H9 (cell line): ENCODE measurements at regions not wholly inside any gene's neighbourhood (a gene's known extent, or its start where the extent isn't known, plus 50 kb on each side); places are given as distances from the start of the nearest gene placed in this dataset.
A peak's percentile ranks its signal among the peaks of the same experiment; 100 is the strongest.

ENCODE experiments used
- DNase-seq: peaks from one replicate; pipeline ENCODE4 v3.0.0-alpha.2; 2017
- H2AFZ ChIP-seq: one replicate; pipeline ENCODE4 v1.6.1; 2013; ENCODE audit warnings: mild to moderate bottlenecking, low read length, control low read depth, moderate library complexity
- H2AK5ac ChIP-seq: 2 replicates; pipeline ENCODE4 v1.6.1; 2013; ENCODE audit warnings: low read length, control low read depth, mixed read lengths; ENCODE audit not compliant: insufficient read length
- H2BK120ac ChIP-seq: one replicate; pipeline ENCODE4 v1.6.1; 2013; ENCODE audit warnings: low read depth, mild to moderate bottlenecking, low read length, control low read depth, inconsistent platforms; ENCODE audit not compliant: poor library complexity, severe bottlenecking
- H2BK12ac ChIP-seq: 2 replicates; pipeline ENCODE4 v1.6.1; 2013; ENCODE audit warnings: low read length, control low read depth, mixed read lengths, low read depth; ENCODE audit not compliant: insufficient read length
- H2BK15ac ChIP-seq: 2 replicates; pipeline ENCODE4 v1.6.1; 2013; ENCODE audit warnings: low read depth, low read length, control low read depth
- H2BK20ac ChIP-seq: one replicate; pipeline ENCODE4 v1.6.1; 2013; ENCODE audit warnings: low read depth, mild to moderate bottlenecking, low read length, control low read depth, inconsistent platforms; ENCODE audit not compliant: poor library complexity, severe bottlenecking
- H2BK5ac ChIP-seq: 2 replicates; pipeline ENCODE4 v1.6.1; 2013; ENCODE audit warnings: low read length, control low read depth, mixed read lengths; ENCODE audit not compliant: insufficient read length
- H3K14ac ChIP-seq: 2 replicates; pipeline ENCODE4 v1.6.1; 2013; ENCODE audit warnings: low read length, control low read depth; ENCODE audit not compliant: insufficient read depth
- H3K18ac ChIP-seq: 2 replicates; pipeline ENCODE4 v1.6.1; 2013; ENCODE audit warnings: low read depth, mild to moderate bottlenecking, mixed read lengths, low read length, control low read depth; ENCODE audit not compliant: insufficient read length
- H3K23ac ChIP-seq: 2 replicates; pipeline ENCODE4 v1.6.1; 2013; ENCODE audit warnings: low read length, control low read depth, mixed read lengths, low read depth; ENCODE audit not compliant: insufficient read length
- H3K23me2 ChIP-seq: 2 replicates; pipeline ENCODE4 v1.6.1; 2013; ENCODE audit warnings: low read depth, mild to moderate bottlenecking, mixed read lengths, low read length, control low read depth; ENCODE audit not compliant: insufficient read length, poor library complexity, severe bottlenecking
- H3K27ac ChIP-seq: 2 replicates; pipeline ENCODE4 v1.5.1; 2013; ENCODE audit warnings: low read length, control low read depth, mixed read lengths, low read depth; ENCODE audit not compliant: insufficient read length
- H3K27me3 ChIP-seq: 2 replicates; pipeline ENCODE4 v1.6.1; 2013; ENCODE audit warnings: low read length, control low read depth, inconsistent platforms; ENCODE audit not compliant: insufficient read depth
- H3K4ac ChIP-seq: 2 replicates; pipeline ENCODE4 v1.6.1; 2013; ENCODE audit warnings: low read depth, mild to moderate bottlenecking, control low read depth, inconsistent platforms, low read length, moderate library complexity
- H3K4me1 ChIP-seq: 2 replicates; pipeline ENCODE4 v1.6.1; 2013; ENCODE audit warnings: low read length, control low read depth, inconsistent platforms; ENCODE audit not compliant: insufficient read depth
- H3K4me2 ChIP-seq: 2 replicates; pipeline ENCODE4 v1.6.1; 2013; ENCODE audit warnings: low read length, control low read depth, mixed read lengths; ENCODE audit not compliant: insufficient read length, insufficient read depth
- H3K56ac ChIP-seq: 2 replicates; pipeline ENCODE4 v1.6.1; 2013; ENCODE audit warnings: low read depth, mild to moderate bottlenecking, mixed read lengths, low read length, control low read depth; ENCODE audit not compliant: insufficient read length
- H3K79me1 ChIP-seq: 2 replicates; pipeline ENCODE4 v1.6.1; 2013; ENCODE audit warnings: low read depth, mild to moderate bottlenecking, moderate library complexity, low read length, control low read depth, inconsistent platforms; ENCODE audit not compliant: insufficient read depth, poor library complexity, severe bottlenecking
- H3K79me2 ChIP-seq: 2 replicates; pipeline ENCODE4 v1.6.1; 2013; ENCODE audit warnings: low read length, control low read depth, inconsistent platforms; ENCODE audit not compliant: insufficient read depth
- H3K9ac ChIP-seq: 2 replicates; pipeline ENCODE4 v1.6.1; 2013; ENCODE audit warnings: low read length, control low read depth, mixed read lengths; ENCODE audit not compliant: insufficient read length; ENCODE audit errors: extremely low read depth
- H3K9me3 ChIP-seq: one replicate; pipeline ENCODE4 v1.6.1; 2013; ENCODE audit warnings: low read depth, low read length, inconsistent platforms; ENCODE audit not compliant: control insufficient read depth
- H3T11ph ChIP-seq: one replicate; pipeline ENCODE4 v1.6.1; 2013; ENCODE audit warnings: mild to moderate bottlenecking, low read length, control low read depth, inconsistent platforms
- H4K20me1 ChIP-seq: one replicate; pipeline ENCODE4 v1.6.1; 2013; ENCODE audit not compliant: control insufficient read depth, insufficient read length, insufficient read depth
- H4K5ac ChIP-seq: 2 replicates; pipeline ENCODE4 v1.6.1; 2013; ENCODE audit warnings: low read depth, mild to moderate bottlenecking, mixed read lengths, low read length, control low read depth; ENCODE audit not compliant: insufficient read length
- H4K8ac ChIP-seq: replicated peaks from 2 replicates; pipeline ENCODE4 v1.6.1; 2013; ENCODE audit warnings: low read length, control low read depth, mixed read lengths, low read depth; ENCODE audit not compliant: insufficient read length
- H4K91ac ChIP-seq: 2 replicates; pipeline ENCODE4 v1.6.1; 2013; ENCODE audit warnings: low read depth, mild to moderate bottlenecking, moderate library complexity, mixed read lengths, low read length, control low read depth; ENCODE audit not compliant: insufficient read length
- H3K27ac Mint-ChIP-seq, 3 experiments: 2 replicates in 2 of 3; 3 replicates in 1 of 3; pipeline ENCODE4 v1.8.0; 2020 to 2021; ENCODE audit warnings: mixed read lengths in 3 of 3, mild to moderate bottlenecking in 1 of 3, moderate library complexity in 1 of 3
- H3K27me3 Mint-ChIP-seq: 2 replicates; pipeline ENCODE4 v1.8.0; 2021; ENCODE audit warnings: low read depth, mild to moderate bottlenecking, moderate library complexity, mixed read lengths
- H3K36me3 Mint-ChIP-seq, 3 experiments: 2 replicates in 2 of 3; 3 replicates in 1 of 3; pipeline ENCODE4 v1.8.0; 2020 to 2021; ENCODE audit warnings: low read depth in 3 of 3, mixed read lengths in 3 of 3; ENCODE audit not compliant: insufficient read depth in 1 of 3
- H3K4me1 Mint-ChIP-seq, 2 experiments: 2 replicates each; pipeline ENCODE4 v1.8.0; 2020; ENCODE audit warnings: mixed read lengths in 2 of 2
- H3K4me3 Mint-ChIP-seq, 2 experiments: 2 replicates in 1 of 2; 3 replicates in 1 of 2; pipeline ENCODE4 v1.8.0; 2020 to 2021; ENCODE audit warnings: mild to moderate bottlenecking in 2 of 2, mixed read lengths in 2 of 2, moderate library complexity in 1 of 2
- H3K9me3 Mint-ChIP-seq, 2 experiments: 2 replicates in 1 of 2; 3 replicates in 1 of 2; pipeline ENCODE4 v1.8.0; 2020; ENCODE audit warnings: mild to moderate bottlenecking in 2 of 2, mixed read lengths in 2 of 2, moderate library complexity in 1 of 2
- CTCF ChIP-seq: fragments of 200-600 bp; sonication (generic); conservative IDR thresholded peaks from 3 replicates; pipeline ENCODE4 v1.8.0; 2021; ENCODE audit warnings: antibody characterized with exemption, mild to moderate bottlenecking
- WGBS: extraction: QIAGEN DNeasy Blood & Tissue Kit; methylation state at CpG from one replicate; pipeline ENCODE4 v1.1.7; 2013; ENCODE audit warnings: missing lambda C conversion rate, low lambda C conversion rate, mixed read lengths; ENCODE audit not compliant: insufficient read length; ENCODE audit errors: extremely low coverage; 5-methylcytosine and 5-hydroxymethylcytosine counted together

- Mint-ChIP-seq H3K27ac (peak overlapping the region in 1 of 3 experiments; percentile 30; a peak in 1 of 7 replicates), H3K4me1 (peaks cover 10 to 21% of the 10 kb centered on the region in 2 experiments), H3K9me3 (no peaks in the 10 kb centered on the region), H3K4me3 (no peak overlapping the region), H3K27me3 (no peaks in the 10 kb centered on the region), H3K36me3 (no peaks in the 10 kb centered on the region)
- H4K8ac ChIP-seq, result no peak overlapping the region
- TF ChIP-seq CTCF, result no peak
- H3T11ph ChIP-seq, result no peak overlapping the region
- H3K4me2 ChIP-seq, result no peak overlapping the region
- no peaks in the 10 kb centered on the region for H3K79me1 ChIP-seq
- WGBS, result no CpG with 5 or more reads among the region's 5 CpGs
- no peak overlapping the region for H2BK5ac ChIP-seq
- H2AK5ac ChIP-seq, result no peak overlapping the region
- no peak overlapping the region for H3K56ac ChIP-seq
- H3K79me2 ChIP-seq, result no peaks in the 10 kb centered on the region
- H2BK120ac ChIP-seq, result no peak overlapping the region
- no peaks in the 10 kb centered on the region for H3K23me2 ChIP-seq
- no peak overlapping the region for H2BK12ac ChIP-seq
- H3K4ac ChIP-seq, result no peak overlapping the region
- H3K27me3 ChIP-seq, result no peaks in the 10 kb centered on the region
- H2BK20ac ChIP-seq, result no peak overlapping the region
- no peaks in the 10 kb centered on the region for H4K20me1 ChIP-seq
- no peak overlapping the region for H3K14ac ChIP-seq
- H4K91ac ChIP-seq, result no peak overlapping the region
- no peak overlapping the region for H2BK15ac ChIP-seq
- H3K27ac ChIP-seq, result no peak overlapping the region
- H3K9me3 ChIP-seq, result no peaks in the 10 kb centered on the region
- no peak for DNase-seq
- H3K9ac ChIP-seq, result no peak overlapping the region
- no peak overlapping the region for H3K18ac ChIP-seq
- no peaks in the 10 kb centered on the region; the same call in 1 of the 2 replicates for H3K4me1 ChIP-seq
- H4K5ac ChIP-seq, result no peak overlapping the region
- no peak overlapping the region for H3K23ac ChIP-seq
- H2AFZ ChIP-seq, result no peak overlapping the region
Measured at GRCh38 chr4:156638334-156638733, 333.3 kb downstream of the PDGFC start.
